ENCODE measurements at regions not wholly inside any gene's neighbourhood (a gene's known extent, or its start where the extent isn't known, plus 50 kb on each side); places are given as distances from the start of the nearest gene placed in this dataset.
"Not testable (repeated sequence)": the region's sequence is repeated elsewhere in the genome, so short reads cannot be mapped to it uniquely, and the experiment has no call there.

DNA sequence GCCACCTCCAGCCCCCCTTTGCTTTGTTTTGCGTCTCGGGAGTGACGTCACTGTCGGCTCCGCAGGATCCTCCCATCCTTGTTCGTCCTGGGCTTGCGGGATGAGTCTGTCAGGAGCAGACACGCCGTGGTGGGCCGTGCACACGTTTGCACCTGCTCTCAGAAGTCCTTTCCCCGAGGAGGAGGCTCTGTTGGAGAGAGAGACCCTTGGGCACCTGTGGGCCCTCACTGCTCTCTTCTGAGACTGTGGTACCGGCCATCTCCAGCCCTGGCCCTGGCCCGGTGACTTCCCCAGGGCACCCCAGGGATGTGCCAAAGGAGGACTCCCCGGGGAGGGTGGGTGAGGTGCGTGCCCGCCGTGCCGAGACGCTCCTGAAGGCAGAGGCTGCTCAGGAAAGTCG, 76.1 kb upstream of the PPP2R3B start:
- no peaks in the 10 kb centered on the region for H3K4me1 ChIP-seq (ENCODE audit: control insufficient read depth, insufficient read depth, low read length)
- H3K4me3 ChIP-seq (ENCODE audit: low read length) = no peak overlapping the region
- no peak for DNase-seq
- H3K27me3 ChIP-seq (ENCODE audit: control insufficient read depth, insufficient read depth, low read length) = no peaks in the 10 kb centered on the region
- H3K27ac ChIP-seq (ENCODE audit: low read length) = no peak overlapping the region
- no peaks in the 10 kb centered on the region for H3K36me3 ChIP-seq (ENCODE audit: control insufficient read depth, insufficient read depth, low read length)
- H3K9me3 ChIP-seq (ENCODE audit: control insufficient read depth, low read depth, low read length) = peaks cover 15% of the 10 kb centered on the region
- WGBS (ENCODE audit: insufficient coverage, low lambda C conversion rate) = no CpG with 5 or more reads among the region's 21 CpGs

DNA sequence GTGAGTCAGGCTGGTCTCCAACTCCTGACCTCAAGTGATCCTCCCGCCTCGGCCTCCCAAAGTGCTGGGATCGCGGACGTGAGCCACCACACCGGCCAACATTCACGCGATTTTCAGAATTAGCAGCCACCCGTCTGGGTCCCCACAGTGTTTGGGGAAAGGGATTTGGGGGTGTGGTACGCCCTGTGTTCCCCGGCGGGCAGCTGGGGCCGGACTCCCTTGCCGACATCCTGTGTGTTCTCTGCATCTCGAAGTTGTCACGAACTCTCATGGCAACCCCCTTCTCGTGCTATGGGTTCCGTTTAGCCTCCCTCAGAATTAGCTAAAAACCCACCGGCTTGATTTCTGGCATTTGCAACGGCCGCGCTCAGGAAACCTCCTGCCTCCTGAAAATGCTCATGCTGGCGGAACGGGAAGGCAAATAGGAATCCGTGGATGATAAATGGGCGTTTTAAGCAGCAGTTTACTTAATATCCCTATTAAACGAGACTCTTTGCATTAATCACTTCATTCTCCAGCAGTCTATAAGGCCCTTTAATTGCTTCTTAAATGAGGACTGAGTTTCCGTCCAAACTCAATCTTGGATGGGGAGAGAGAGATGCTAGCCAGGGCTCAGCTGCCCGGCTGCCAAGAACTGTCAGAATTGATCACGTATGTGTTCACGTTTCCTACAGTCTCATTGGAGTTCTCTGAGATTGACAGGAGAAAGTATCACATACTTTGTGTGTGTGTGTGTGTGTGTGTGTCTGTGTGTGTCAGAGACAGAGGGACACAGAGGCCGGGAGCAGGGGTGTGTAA, 78.9 kb upstream of the PPP2R3B start:
- no CpG with 5 or more reads among the region's 32 CpGs for WGBS (ENCODE audit: insufficient coverage, low lambda C conversion rate)
- H3K4me3 ChIP-seq (ENCODE audit: low read length) = no peak overlapping the region
- H3K27ac ChIP-seq (ENCODE audit: low read length) = no peak overlapping the region
- H3K27me3 ChIP-seq (ENCODE audit: control insufficient read depth, insufficient read depth, low read length) = no peaks in the 10 kb centered on the region
- peaks cover 15% of the 10 kb centered on the region for H3K9me3 ChIP-seq (ENCODE audit: control insufficient read depth, low read depth, low read length)
- H3K4me1 ChIP-seq (ENCODE audit: control insufficient read depth, insufficient read depth, low read length) = no peaks in the 10 kb centered on the region
- no peaks in the 10 kb centered on the region for H3K36me3 ChIP-seq (ENCODE audit: control insufficient read depth, insufficient read depth, low read length)
- DNase-seq = no peak

DNA sequence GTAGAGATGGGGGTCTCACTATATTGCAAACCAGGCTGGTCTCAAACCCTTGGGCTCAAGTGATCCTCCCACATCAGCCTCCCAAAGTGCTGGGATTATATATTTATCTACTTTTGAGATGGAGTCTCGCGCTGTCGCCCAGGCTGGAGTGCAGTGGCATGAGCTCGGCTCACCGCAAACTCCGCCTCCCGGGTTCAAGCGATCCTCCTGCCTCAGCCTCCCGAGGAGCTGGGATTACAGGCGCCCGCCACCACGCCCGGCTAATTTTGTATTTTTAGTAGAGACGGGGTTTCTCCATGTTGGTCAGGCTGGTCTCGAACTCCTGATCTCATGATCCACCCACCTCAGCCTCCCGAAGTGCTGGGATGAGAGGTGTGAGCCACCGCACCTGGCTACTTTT, 80.1 kb upstream of the PPP2R3B start:
- H3K4me3 ChIP-seq (ENCODE audit: low read length); H3K36me3 ChIP-seq (ENCODE audit: control insufficient read depth, insufficient read depth, low read length); DNase-seq; H3K9me3 ChIP-seq (ENCODE audit: control insufficient read depth, low read depth, low read length); H3K27me3 ChIP-seq (ENCODE audit: control insufficient read depth, insufficient read depth, low read length); H3K4me1 ChIP-seq (ENCODE audit: control insufficient read depth, insufficient read depth, low read length); H3K27ac ChIP-seq (ENCODE audit: low read length): not testable (repeated sequence)
- 96% methylated on average over 4 of the region's 17 CpGs for WGBS (ENCODE audit: insufficient coverage, low lambda C conversion rate)

DNA sequence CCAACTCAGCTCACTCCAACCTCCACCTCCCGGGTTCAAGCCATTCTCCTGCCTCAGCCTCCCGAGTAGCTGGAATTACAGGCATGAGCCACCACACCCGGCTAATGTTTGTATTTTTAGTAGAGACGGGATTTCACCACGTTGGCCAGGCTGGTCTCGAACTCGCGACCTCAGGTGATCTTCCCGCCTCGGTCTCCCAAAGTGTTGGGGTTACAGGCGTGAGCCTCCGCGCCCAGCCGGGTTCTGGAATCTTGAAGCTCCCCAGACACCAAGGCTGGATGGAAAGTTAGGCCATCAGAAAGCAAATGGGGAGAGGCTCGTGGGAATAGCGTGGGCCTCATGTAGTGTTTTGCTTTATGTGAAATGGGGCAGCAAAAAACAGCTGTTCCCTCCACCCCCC, 81.0 kb upstream of the PPP2R3B start:
- not testable (repeated sequence) for H3K27me3 ChIP-seq (ENCODE audit: control insufficient read depth, insufficient read depth, low read length); H3K27ac ChIP-seq (ENCODE audit: low read length); H3K4me1 ChIP-seq (ENCODE audit: control insufficient read depth, insufficient read depth, low read length); H3K4me3 ChIP-seq (ENCODE audit: low read length); H3K36me3 ChIP-seq (ENCODE audit: control insufficient read depth, insufficient read depth, low read length); DNase-seq; H3K9me3 ChIP-seq (ENCODE audit: control insufficient read depth, low read depth, low read length)
- WGBS (ENCODE audit: insufficient coverage, low lambda C conversion rate) = 60% methylated on average over 2 of the region's 16 CpGs

DNA sequence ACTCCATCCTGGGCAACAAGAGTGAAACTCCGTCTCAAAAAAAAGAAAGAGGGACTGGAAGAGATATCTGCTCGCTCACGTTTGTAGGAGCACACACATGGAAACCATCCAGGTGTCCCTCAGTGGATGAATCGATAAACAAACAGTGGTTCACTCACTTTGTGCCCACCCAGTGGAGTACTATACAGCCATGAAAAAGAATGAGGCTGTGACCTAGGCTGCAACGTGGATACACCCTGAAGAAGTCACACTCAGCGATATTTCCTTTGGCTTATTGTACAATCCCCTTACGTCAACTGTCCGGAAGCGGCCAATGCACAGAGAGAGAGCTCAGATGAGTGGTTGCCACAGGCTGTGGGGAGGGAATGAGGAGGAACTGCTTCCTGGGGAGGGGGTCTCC, 82.3 kb upstream of the PPP2R3B start:
- no peak for DNase-seq
- Histone ChIP-seq H3K4me3 (ENCODE audit: low read length) (no peak overlapping the region), H3K9me3 (ENCODE audit: control insufficient read depth, low read depth, low read length) (no peaks in the 10 kb centered on the region), H3K36me3 (ENCODE audit: control insufficient read depth, insufficient read depth, low read length) (no peaks in the 10 kb centered on the region), H3K27ac (ENCODE audit: low read length) (no peak overlapping the region), H3K27me3 (ENCODE audit: control insufficient read depth, insufficient read depth, low read length) (no peaks in the 10 kb centered on the region), H3K4me1 (ENCODE audit: control insufficient read depth, insufficient read depth, low read length) (no peaks in the 10 kb centered on the region)
- no CpG with 5 or more reads among the region's 9 CpGs for WGBS (ENCODE audit: insufficient coverage, low lambda C conversion rate)

DNA sequence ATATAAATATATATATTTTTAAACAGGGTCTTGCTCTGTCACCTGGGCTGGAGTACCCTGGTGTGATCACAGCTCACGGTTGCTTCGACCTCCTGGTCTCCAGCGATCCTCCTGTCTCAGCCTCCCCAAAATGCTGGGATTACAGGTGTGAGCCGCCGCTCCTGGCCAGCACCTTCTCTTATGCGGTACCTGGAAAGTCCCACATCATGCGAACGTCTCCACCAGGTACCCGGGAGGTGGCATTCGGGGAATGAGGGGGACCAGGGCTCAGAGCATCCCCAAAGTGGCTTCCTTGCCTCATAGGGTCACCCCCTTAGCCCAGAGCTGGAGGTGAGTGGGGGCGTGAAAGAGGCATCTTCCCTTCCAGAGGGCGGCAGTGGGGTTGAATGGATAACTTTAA, 84.0 kb upstream of the PPP2R3B start:
- H3K4me1 ChIP-seq (ENCODE audit: control insufficient read depth, insufficient read depth, low read length) = no peaks in the 10 kb centered on the region
- no peak overlapping the region for H3K27ac ChIP-seq (ENCODE audit: low read length)
- H3K27me3 ChIP-seq (ENCODE audit: control insufficient read depth, insufficient read depth, low read length) = no peaks in the 10 kb centered on the region
- no peak for DNase-seq
- H3K4me3 ChIP-seq (ENCODE audit: low read length) = no peak overlapping the region
- WGBS (ENCODE audit: insufficient coverage, low lambda C conversion rate) = no CpG with 5 or more reads among the region's 12 CpGs
- H3K36me3 ChIP-seq (ENCODE audit: control insufficient read depth, insufficient read depth, low read length) = no peaks in the 10 kb centered on the region
- no peaks in the 10 kb centered on the region for H3K9me3 ChIP-seq (ENCODE audit: control insufficient read depth, low read depth, low read length)

DNA sequence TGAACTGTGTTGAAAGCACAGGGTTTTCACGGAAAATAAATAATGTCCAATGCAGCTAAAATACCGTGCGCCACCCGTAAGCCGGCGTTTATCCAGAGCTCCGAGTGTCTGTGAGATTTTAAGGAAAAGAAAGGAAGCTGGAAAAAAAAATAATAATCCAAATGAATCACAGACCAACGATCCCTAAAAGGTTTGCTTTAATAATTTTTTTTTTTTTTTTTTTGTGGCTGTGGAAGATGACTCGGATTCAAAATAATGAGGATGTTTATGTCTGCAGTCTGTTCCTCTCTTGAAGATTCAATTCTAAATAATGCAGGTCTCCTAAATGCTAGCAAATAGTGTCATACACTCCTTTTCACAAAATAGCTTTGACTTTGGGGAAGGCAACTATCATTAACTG, 84.6 kb upstream of the PPP2R3B start:
- no peaks in the 10 kb centered on the region for H3K9me3 ChIP-seq (ENCODE audit: control insufficient read depth, low read depth, low read length)
- H3K27ac ChIP-seq (ENCODE audit: low read length) = no peak overlapping the region
- H3K36me3 ChIP-seq (ENCODE audit: control insufficient read depth, insufficient read depth, low read length) = no peaks in the 10 kb centered on the region
- H3K27me3 ChIP-seq (ENCODE audit: control insufficient read depth, insufficient read depth, low read length) = no peaks in the 10 kb centered on the region
- 90% methylated on average over 2 of the region's 9 CpGs for WGBS (ENCODE audit: insufficient coverage, low lambda C conversion rate)
- H3K4me1 ChIP-seq (ENCODE audit: control insufficient read depth, insufficient read depth, low read length) = no peaks in the 10 kb centered on the region
- H3K4me3 ChIP-seq (ENCODE audit: low read length) = no peak overlapping the region
- no peak for DNase-seq

DNA sequence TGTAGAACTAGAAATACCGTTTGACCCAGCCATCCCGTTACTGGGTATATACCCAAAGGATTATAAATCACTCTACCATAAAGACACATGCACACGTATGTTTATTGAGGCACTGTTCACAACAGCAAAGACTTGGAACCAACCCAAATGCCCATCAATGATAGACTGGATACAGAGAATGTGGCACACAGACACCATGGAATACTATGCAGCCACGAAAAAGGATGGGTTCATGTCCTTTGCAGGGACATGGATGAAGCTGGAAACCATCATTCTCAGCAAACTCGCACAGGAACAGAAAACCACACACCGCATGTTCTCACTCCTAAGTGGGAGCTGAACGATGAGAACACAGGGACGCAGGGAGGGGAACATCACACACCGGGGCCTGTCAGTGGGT, 85.6 kb upstream of the PPP2R3B start:
- H3K27ac ChIP-seq (ENCODE audit: low read length); H3K4me3 ChIP-seq (ENCODE audit: low read length); H3K27me3 ChIP-seq (ENCODE audit: control insufficient read depth, insufficient read depth, low read length); DNase-seq; H3K9me3 ChIP-seq (ENCODE audit: control insufficient read depth, low read depth, low read length); H3K36me3 ChIP-seq (ENCODE audit: control insufficient read depth, insufficient read depth, low read length); H3K4me1 ChIP-seq (ENCODE audit: control insufficient read depth, insufficient read depth, low read length): not testable (repeated sequence)
- no CpG with 5 or more reads among the region's 9 CpGs for WGBS (ENCODE audit: insufficient coverage, low lambda C conversion rate)

DNA sequence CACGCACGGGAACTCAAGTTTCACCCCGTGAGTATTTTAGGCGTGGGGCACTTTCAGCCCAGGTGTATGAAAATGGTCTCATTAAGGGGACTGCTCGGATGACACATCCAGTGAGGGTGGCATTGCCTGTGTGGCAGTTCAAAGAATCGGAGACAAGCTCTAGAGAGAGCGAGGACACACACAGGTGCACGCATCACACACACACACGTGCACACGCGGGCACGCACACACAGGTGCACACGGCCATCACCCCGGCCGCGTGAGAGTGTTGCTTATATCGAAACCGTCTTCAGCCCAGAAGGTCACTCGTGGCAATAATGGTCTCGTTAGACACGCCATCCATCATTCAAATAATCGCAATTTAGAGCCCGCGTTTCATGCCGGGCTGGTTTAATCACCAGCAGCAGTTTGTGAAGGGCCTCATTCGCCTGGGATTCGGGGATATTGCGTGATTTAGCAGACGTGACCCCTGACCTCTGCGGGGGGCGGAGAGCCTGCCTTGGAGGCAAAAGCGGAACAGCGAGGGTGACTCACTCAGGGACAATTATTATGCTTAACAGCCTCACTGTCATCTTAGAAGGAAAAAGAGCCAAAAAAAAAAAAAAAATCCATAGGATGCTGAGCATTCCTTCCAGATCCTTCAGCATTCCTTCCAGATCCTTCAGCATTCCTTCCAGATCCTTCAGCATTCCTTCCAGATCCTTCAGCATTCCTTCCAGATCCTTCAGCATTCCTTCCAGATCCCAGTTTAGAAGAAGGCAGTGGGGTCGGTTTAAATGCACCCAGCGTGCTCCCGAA, 89.4 kb upstream of the PPP2R3B start:
- Histone ChIP-seq H3K4me3 (ENCODE audit: low read length) (no peak overlapping the region), H3K9me3 (ENCODE audit: control insufficient read depth, low read depth, low read length) (no peaks in the 10 kb centered on the region), H3K4me1 (ENCODE audit: control insufficient read depth, insufficient read depth, low read length) (no peaks in the 10 kb centered on the region), H3K27me3 (ENCODE audit: control insufficient read depth, insufficient read depth, low read length) (no peaks in the 10 kb centered on the region), H3K36me3 (ENCODE audit: control insufficient read depth, insufficient read depth, low read length) (no peaks in the 10 kb centered on the region), H3K27ac (ENCODE audit: low read length) (no peak overlapping the region)
- WGBS (ENCODE audit: insufficient coverage, low lambda C conversion rate) = 89% methylated on average over 3 of the region's 36 CpGs
- no peak for DNase-seq

DNA sequence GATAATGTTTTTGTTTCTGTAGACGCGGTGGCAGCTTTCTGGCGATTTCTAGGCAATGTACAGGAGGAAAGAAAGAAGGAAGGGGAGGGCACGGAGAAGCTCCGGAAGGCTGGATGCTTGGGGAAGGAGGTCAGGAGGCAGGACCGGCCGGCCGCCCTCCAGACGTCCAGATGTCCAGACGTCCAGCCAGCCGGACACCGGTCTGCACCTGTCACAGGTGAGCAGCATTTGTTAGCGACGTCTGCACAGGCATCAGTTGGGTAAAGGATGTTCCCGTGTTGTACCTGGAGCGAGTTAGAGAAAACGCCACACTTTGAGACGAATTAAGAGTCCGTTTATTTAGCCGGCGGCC, 90.0 kb upstream of the PPP2R3B start:
- H3K36me3 ChIP-seq (ENCODE audit: control insufficient read depth, insufficient read depth, low read length) = no peaks in the 10 kb centered on the region
- no peaks in the 10 kb centered on the region for H3K27me3 ChIP-seq (ENCODE audit: control insufficient read depth, insufficient read depth, low read length)
- peaks cover 2% of the 10 kb centered on the region for H3K9me3 ChIP-seq (ENCODE audit: control insufficient read depth, low read depth, low read length)
- DNase-seq = no peak
- no peaks in the 10 kb centered on the region for H3K4me1 ChIP-seq (ENCODE audit: control insufficient read depth, insufficient read depth, low read length)
- H3K4me3 ChIP-seq (ENCODE audit: low read length) = no peak overlapping the region
- no peak overlapping the region for H3K27ac ChIP-seq (ENCODE audit: low read length)
- 100% methylated on average over 1 of the region's 21 CpGs for WGBS (ENCODE audit: insufficient coverage, low lambda C conversion rate)

All from large intestine (tissue), 3 donors.